HEK293T (cell line): ENCODE measurements at regions not wholly inside any gene's neighbourhood (a gene's known extent, or its start where the extent isn't known, plus 50 kb on each side); places are given as distances from the start of the nearest gene placed in this dataset.

ENCODE experiments used
- ARNT ChIP-seq: fragments of 450-650 bp; IDR thresholded peaks from 2 replicates; pipeline ENCODE4 v1.6.1; 2017; ENCODE audit warnings: mild to moderate bottlenecking
- BHLHE40 ChIP-seq: fragments of 450-650 bp; IDR thresholded peaks from 2 replicates; pipeline ENCODE4 v1.6.1; 2016; ENCODE audit warnings: mild to moderate bottlenecking, moderate library complexity, borderline replicate concordance
- CTBP1 ChIP-seq: fragments of 450-650 bp; IDR thresholded peaks from 2 replicates; pipeline ENCODE4 v1.6.1; 2016; ENCODE audit warnings: borderline replicate concordance
- FOXA1 ChIP-seq: fragments of 450-650 bp; IDR thresholded peaks from 2 replicates; pipeline ENCODE4 v1.6.1; 2016; ENCODE audit warnings: mild to moderate bottlenecking
- FOXK2 ChIP-seq: fragments of 450-650 bp; IDR thresholded peaks from 2 replicates; pipeline ENCODE4 v1.6.1; 2016; ENCODE audit warnings: mild to moderate bottlenecking
- FOXM1 ChIP-seq: fragments of 450-650 bp; IDR thresholded peaks from 2 replicates; pipeline ENCODE4 v1.6.1; 2017; ENCODE audit warnings: mild to moderate bottlenecking, borderline replicate concordance
- HDGF ChIP-seq: fragments of 450-650 bp; IDR thresholded peaks from 2 replicates; pipeline ENCODE4 v1.6.1; 2017; ENCODE audit warnings: antibody characterized with exemption, borderline replicate concordance
- NFRKB ChIP-seq: fragments of 450-650 bp; IDR thresholded peaks from 2 replicates; pipeline ENCODE4 v1.6.1; 2016; ENCODE audit warnings: mild to moderate bottlenecking, moderate library complexity
- SP1 ChIP-seq: fragments of 450-650 bp; IDR thresholded peaks from 2 replicates; pipeline ENCODE4 v1.6.1; 2017
- TARDBP ChIP-seq: fragments of 450-650 bp; IDR thresholded peaks from 2 replicates; pipeline ENCODE4 v1.6.1; 2016
- ZNF384 ChIP-seq: fragments of 450-650 bp; IDR thresholded peaks from 2 replicates; pipeline ENCODE4 v1.6.1; 2016
- TF ChIP-seq, protein P1 (sequence below): fragments of 450-650 bp; IDR thresholded peaks from 2 replicates; pipeline ENCODE4 v1.6.1; 2016

DNA sequence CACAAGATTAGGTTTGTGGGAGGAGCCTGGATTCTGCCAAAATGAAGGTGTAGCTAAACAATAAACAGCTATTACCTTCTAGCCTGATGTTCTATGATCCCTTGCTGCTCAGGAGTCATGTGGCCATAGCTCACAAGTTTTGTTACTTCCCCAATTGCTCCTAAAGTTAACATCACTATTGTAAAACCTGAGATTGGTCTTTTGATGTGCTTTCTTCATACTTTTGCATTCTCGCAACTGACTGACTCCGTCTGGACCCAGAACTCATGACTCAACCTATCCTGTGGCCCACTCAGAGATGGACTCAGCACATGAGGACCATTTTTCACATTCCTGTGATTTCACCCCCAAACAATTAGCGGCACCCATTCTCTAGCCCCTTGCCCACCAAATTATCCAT lies 69.1 kb downstream of the PTGS2 start:
- TF ChIP-seq, protein P1, sequence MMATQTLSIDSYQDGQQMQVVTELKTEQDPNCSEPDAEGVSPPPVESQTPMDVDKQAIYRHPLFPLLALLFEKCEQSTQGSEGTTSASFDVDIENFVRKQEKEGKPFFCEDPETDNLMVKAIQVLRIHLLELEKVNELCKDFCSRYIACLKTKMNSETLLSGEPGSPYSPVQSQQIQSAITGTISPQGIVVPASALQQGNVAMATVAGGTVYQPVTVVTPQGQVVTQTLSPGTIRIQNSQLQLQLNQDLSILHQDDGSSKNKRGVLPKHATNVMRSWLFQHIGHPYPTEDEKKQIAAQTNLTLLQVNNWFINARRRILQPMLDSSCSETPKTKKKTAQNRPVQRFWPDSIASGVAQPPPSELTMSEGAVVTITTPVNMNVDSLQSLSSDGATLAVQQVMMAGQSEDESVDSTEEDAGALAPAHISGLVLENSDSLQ: no peak
- TF ChIP-seq NFRKB (no peak), SP1 (no peak), FOXM1 (no peak), HDGF (no peak), FOXK2 (no peak), ZNF384 (no peak), BHLHE40 (no peak), ARNT (no peak), CTBP1 (no peak), TARDBP (no peak), FOXA1 (no peak)
